ENCODE measurements at regions not wholly inside any gene's neighbourhood (a gene's known extent, or its start where the extent isn't known, plus 50 kb on each side); places are given as distances from the start of the nearest gene placed in this dataset.

DNA sequence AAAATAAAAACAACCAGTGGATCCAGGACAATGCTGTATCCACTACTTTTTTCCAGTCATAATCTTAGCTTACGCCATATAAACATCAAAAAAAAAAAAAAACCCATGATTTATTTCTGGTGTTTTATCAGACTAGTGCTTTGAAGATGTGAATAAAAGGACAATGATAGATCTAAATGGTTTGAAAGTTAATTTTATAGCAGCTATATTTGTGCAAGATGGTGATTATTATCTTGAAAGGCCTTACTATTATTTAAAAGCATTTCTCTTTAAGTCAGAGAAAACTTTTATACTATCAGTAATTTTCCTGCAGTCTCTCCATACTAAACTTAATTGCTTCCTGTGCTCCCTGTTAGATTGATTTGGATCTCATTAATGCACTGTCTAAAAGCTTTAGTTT is 670.3 kb downstream of the TBL1XR1 start:
- Mint-ChIP-seq H3K36me3 (no peaks in the 10 kb centered on the region), H3K27me3 (no peaks in the 10 kb centered on the region), H3K27ac (no peak overlapping the region), H3K4me1 (no peaks in the 10 kb centered on the region), H3K4me3 (no peak overlapping the region), H3K9me3 (peaks cover 0 to 8% (median 6%) of the 10 kb centered on the region in 3 donors)

DNA sequence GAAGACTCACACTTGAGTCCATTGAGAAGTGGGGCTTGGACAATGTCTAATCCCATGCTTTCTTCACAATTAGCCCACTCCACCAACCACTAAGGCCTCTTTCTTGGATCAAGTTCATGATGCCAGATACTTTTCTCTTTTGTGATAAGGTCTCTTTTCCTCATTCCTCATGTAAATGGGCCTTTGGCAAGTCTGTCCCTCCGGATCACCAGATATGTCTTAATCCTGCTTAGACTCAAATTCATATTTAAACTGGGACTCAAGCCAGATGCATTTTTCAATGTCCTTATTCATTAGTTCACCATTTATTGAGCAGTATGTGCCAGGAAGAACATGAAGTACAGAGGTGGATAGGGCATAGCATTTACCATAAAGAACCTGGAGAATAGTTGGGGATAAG is 671.1 kb downstream of the TBL1XR1 start:
- Mint-ChIP-seq H3K36me3 (no peaks in the 10 kb centered on the region), H3K27ac (no peak overlapping the region), H3K4me1 (no peaks in the 10 kb centered on the region), H3K9me3 (peaks cover 0 to 8% (median 6%) of the 10 kb centered on the region in 3 donors), H3K4me3 (no peak overlapping the region), H3K27me3 (no peaks in the 10 kb centered on the region)

DNA sequence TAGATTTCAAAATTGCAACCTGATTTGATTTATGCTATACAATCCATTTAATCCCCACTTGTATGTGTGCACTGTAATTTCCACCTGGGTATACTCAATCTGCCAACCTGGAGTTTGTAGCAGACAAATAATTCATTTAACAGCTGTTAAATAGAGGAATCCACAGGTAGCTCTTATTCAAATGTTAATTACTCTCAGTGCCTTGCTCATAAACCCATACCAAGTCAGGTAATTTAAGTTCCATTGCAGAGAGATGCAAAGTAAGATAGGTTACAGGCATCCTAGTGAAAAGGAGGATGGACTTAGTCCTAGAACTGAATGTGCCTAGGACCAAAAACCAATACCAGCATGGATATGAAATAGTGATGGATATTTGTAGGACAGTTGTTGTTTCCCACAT is 674.2 kb downstream of the TBL1XR1 start:
- Mint-ChIP-seq H3K4me3 (no peak overlapping the region), H3K27me3 (no peaks in the 10 kb centered on the region), H3K27ac (no peak overlapping the region), H3K9me3 (peaks cover 0 to 3% (median 0%) of the 10 kb centered on the region in 3 donors), H3K4me1 (no peaks in the 10 kb centered on the region), H3K36me3 (no peaks in the 10 kb centered on the region)

GRCh38 chr3:176522436-176522835 is 674.8 kb downstream of the TBL1XR1 start:
- H3K27ac Mint-ChIP-seq: no peak overlapping the region
- no peak overlapping the region for H3K4me3 Mint-ChIP-seq
- H3K4me1 Mint-ChIP-seq: no peaks in the 10 kb centered on the region
- H3K36me3 Mint-ChIP-seq: no peaks in the 10 kb centered on the region
- H3K9me3 Mint-ChIP-seq: peaks cover 0 to 3% (median 2%) of the 10 kb centered on the region in 3 donors
- H3K27me3 Mint-ChIP-seq: no peaks in the 10 kb centered on the region

DNA sequence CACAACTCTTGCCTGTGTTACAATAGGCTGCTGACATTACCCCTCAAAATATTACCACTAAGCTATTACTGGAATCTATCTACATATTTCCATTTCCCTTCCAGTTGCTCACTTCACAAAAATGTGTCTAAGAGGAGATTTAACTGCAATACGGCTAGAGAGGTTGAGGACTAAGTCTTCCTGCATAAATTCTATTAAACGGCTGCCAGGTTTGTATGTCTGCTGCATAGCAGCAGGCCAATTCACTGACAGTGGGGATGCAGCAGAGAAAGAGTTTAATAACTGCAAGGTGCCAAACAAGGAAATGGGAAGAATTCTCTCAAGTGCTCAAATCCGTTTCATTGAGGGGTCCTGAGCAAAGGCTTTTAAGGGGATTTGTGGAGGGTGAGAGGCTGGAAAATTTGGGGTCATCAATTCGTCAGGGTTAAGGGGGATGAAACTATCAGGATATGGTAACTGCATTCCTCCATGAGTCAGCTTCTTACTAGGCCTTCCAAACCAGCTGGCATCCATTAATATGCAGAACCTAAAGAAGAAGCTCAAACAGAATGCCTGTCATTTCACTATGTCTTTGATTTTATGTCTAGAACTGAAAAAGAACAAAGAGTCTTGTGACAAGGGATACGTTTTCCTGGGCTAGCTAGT is 675.6 kb downstream of the TBL1XR1 start:
- H3K4me3 Mint-ChIP-seq: no peak overlapping the region
- H3K4me1 Mint-ChIP-seq: no peaks in the 10 kb centered on the region
- H3K36me3 Mint-ChIP-seq: no peaks in the 10 kb centered on the region
- H3K9me3 Mint-ChIP-seq: peaks cover 0 to 3% (median 2%) of the 10 kb centered on the region in 3 donors
- H3K27ac Mint-ChIP-seq: no peak overlapping the region
- H3K27me3 Mint-ChIP-seq: no peaks in the 10 kb centered on the region

- Mint-ChIP-seq H3K27me3 (no peaks in the 10 kb centered on the region), H3K36me3 (peaks cover 2% of the 10 kb centered on the region), H3K9me3 (peaks cover 4 to 22% (median 9%) of the 10 kb centered on the region in 3 donors), H3K27ac (no peak overlapping the region), H3K4me3 (no peak overlapping the region), H3K4me1 (no peaks in the 10 kb centered on the region)
Observed at GRCh38 chr3:176514297-176514696, 683.0 kb downstream of the TBL1XR1 start.

DNA sequence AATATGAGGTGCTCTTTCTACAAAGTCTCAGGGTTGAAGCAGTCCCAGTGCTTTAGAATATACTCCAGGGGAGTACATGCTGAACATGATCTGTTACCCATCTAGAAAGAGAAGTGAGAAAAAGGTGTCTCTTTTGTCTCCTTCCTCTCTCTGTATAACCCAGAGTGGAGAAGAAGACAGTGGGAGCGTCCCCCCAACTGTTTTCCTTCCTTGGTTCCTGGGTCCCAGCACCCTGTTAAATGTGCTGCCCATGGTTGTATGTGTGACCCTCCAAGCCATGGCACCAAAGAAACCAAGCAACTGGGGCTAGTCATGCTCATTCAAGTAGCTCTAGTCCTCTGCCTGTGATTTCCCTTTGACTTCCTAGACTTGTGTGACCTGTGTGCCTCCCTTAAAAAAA is 683.7 kb downstream of the TBL1XR1 start:
- no peaks in the 10 kb centered on the region for H3K27me3 Mint-ChIP-seq
- H3K27ac Mint-ChIP-seq: no peak overlapping the region
- H3K4me3 Mint-ChIP-seq: no peak overlapping the region
- H3K9me3 Mint-ChIP-seq: peaks cover 4 to 22% (median 9%) of the 10 kb centered on the region in 3 donors
- peaks cover 2% of the 10 kb centered on the region for H3K36me3 Mint-ChIP-seq
- no peaks in the 10 kb centered on the region for H3K4me1 Mint-ChIP-seq

DNA sequence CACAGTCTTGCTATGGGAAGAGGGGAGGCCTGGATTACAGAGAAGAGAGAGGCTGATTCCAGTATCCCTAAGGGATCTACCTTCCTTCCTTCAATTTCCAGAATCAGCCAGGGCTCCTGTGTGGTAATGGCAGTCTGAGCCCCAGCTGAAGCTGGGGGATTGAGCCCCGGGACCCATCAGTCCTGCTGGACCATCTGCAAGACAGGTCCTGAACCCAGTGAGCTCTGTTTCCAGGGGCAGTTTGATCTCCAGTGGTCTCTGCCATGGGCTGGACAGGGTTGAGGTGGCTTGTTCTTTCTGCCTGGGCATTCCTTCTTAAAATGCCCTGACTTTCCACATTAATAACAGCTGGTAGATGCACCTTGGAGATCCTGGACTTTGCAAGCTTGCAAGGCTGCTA is 685.2 kb downstream of the TBL1XR1 start:
- Mint-ChIP-seq H3K27me3 (no peaks in the 10 kb centered on the region), H3K4me3 (no peak overlapping the region), H3K36me3 (peaks cover 2% of the 10 kb centered on the region), H3K27ac (no peak overlapping the region), H3K4me1 (no peaks in the 10 kb centered on the region), H3K9me3 (peaks cover 4 to 22% (median 7%) of the 10 kb centered on the region in 3 donors)

- peaks cover 2% of the 10 kb centered on the region for H3K36me3 Mint-ChIP-seq
- no peaks in the 10 kb centered on the region for H3K27me3 Mint-ChIP-seq
- peaks cover 4 to 18% (median 7%) of the 10 kb centered on the region in 3 donors for H3K9me3 Mint-ChIP-seq
- H3K4me1 Mint-ChIP-seq: no peaks in the 10 kb centered on the region
- H3K27ac Mint-ChIP-seq: no peak overlapping the region
- H3K4me3 Mint-ChIP-seq: no peak overlapping the region
Observed at GRCh38 chr3:176510097-176510496, 687.2 kb downstream of the TBL1XR1 start.

- Mint-ChIP-seq H3K27ac (no peak overlapping the region), H3K4me1 (no peaks in the 10 kb centered on the region), H3K4me3 (no peak overlapping the region), H3K36me3 (no peaks in the 10 kb centered on the region), H3K9me3 (peaks cover 0 to 7% (median 0%) of the 10 kb centered on the region in 3 donors), H3K27me3 (no peaks in the 10 kb centered on the region)
Observed at GRCh38 chr3:176505878-176506621, 691.2 kb downstream of the TBL1XR1 start.

DNA sequence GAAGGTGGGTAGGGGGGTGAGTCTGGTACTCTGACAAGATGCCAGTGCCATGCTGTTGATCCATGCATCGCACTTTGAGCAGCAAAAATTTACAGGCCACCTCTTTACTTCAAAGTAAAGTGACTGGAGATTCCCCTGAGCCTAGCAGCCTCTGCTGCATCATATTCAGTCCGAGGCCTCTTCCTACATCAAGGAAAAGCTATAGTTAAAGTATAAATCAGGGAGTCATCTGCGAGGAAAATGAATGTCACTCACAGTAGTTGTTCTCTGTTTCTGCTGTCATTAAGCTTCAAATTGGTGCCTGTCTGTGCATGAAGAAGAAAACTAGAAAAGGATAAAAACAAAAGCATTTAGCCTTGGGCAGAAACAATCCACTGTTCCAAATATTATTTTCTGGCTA is 706.2 kb downstream of the TBL1XR1 start:
- H3K27ac Mint-ChIP-seq: no peak overlapping the region
- H3K4me1 Mint-ChIP-seq: no peaks in the 10 kb centered on the region
- no peak overlapping the region for H3K4me3 Mint-ChIP-seq
- H3K36me3 Mint-ChIP-seq: peaks cover 2% of the 10 kb centered on the region
- no peaks in the 10 kb centered on the region for H3K27me3 Mint-ChIP-seq
- peaks cover 0 to 3% (median 0%) of the 10 kb centered on the region in 3 donors for H3K9me3 Mint-ChIP-seq

GRCh38 chr3:176490357-176490756 is 706.9 kb downstream of the TBL1XR1 start:
- Mint-ChIP-seq H3K27me3 (no peaks in the 10 kb centered on the region), H3K4me3 (no peak overlapping the region), H3K36me3 (peaks cover 2% of the 10 kb centered on the region), H3K9me3 (peaks cover 0 to 3% (median 0%) of the 10 kb centered on the region in 3 donors), H3K4me1 (no peaks in the 10 kb centered on the region), H3K27ac (no peak overlapping the region)

- H3K4me1 Mint-ChIP-seq: no peaks in the 10 kb centered on the region
- H3K4me3 Mint-ChIP-seq: no peak overlapping the region
- no peak overlapping the region for H3K27ac Mint-ChIP-seq
- H3K36me3 Mint-ChIP-seq: no peaks in the 10 kb centered on the region
- no peaks in the 10 kb centered on the region for H3K27me3 Mint-ChIP-seq
- H3K9me3 Mint-ChIP-seq: peaks cover 2 to 5% (median 4%) of the 10 kb centered on the region in 3 donors
Observed at GRCh38 chr3:176479248-176479647, 718.0 kb downstream of the TBL1XR1 start.

GRCh38 chr3:176469694-176470205 is 727.5 kb downstream of the TBL1XR1 start:
- Mint-ChIP-seq H3K36me3 (no peaks in the 10 kb centered on the region), H3K4me1 (no peaks in the 10 kb centered on the region), H3K27ac (no peak overlapping the region), H3K4me3 (no peak overlapping the region), H3K9me3 (peaks cover 0 to 8% (median 4%) of the 10 kb centered on the region in 3 donors), H3K27me3 (no peaks in the 10 kb centered on the region)

GRCh38 chr3:176463610-176464009 is 733.7 kb downstream of the TBL1XR1 start:
- Mint-ChIP-seq H3K27me3 (no peaks in the 10 kb centered on the region), H3K36me3 (no peaks in the 10 kb centered on the region), H3K27ac (no peak overlapping the region)

DNA sequence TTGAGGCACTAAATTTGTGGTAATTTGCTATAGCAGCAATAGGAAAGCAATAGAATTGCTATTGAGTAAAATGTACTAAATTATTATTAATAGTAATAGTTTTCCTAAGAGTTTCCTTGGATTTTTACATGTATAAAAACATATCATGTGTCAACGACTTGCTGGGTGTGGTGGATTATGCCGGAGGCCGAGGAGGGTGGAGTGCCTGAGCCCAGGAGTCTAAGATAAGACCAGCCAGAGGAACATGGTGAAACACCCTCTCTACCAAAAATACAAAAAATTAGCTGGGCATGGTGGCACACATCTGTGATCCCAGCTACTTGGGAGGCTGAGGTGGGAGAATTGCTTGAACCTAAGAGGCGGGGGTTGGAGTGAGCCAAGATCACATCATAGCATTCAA is 749.9 kb downstream of the TBL1XR1 start:
- H3K4me1 Mint-ChIP-seq: no peaks in the 10 kb centered on the region
- H3K27ac Mint-ChIP-seq: no peak overlapping the region
- H3K9me3 Mint-ChIP-seq: peaks cover 1 to 5% (median 2%) of the 10 kb centered on the region in 3 donors
- H3K27me3 Mint-ChIP-seq: no peaks in the 10 kb centered on the region
- H3K4me3 Mint-ChIP-seq: no peak overlapping the region
- H3K36me3 Mint-ChIP-seq: no peaks in the 10 kb centered on the region

More at GRCh38 chr3:176463610-176464009, 733.7 kb downstream of the TBL1XR1 start:
- Mint-ChIP-seq H3K4me3 (no peak overlapping the region), H3K4me1 (no peaks in the 10 kb centered on the region), H3K9me3 (peaks cover 0 to 2% (median 0%) of the 10 kb centered on the region in 3 donors)
